HG02938 (cell line): ENCODE measurements at regions not wholly inside any gene's neighbourhood (a gene's known extent, or its start where the extent isn't known, plus 50 kb on each side); places are given as distances from the start of the nearest gene placed in this dataset.

Experiments
- ATAC-seq: cut with Tn5 transposase; IDR thresholded peaks from one replicate; pipeline ENCODE4 v1.9.1; 2021; ENCODE audit warnings: mild to moderate bottlenecking, moderate library complexity; ENCODE audit not compliant: unreplicated experiment

GRCh38 chr5:164555809-164556208 is 1050.4 kb downstream of the MAT2B start:
- no peak for ATAC-seq

- no peak for ATAC-seq
Observed at GRCh38 chr5:164560216-164560615, 1054.8 kb downstream of the MAT2B start.

DNA sequence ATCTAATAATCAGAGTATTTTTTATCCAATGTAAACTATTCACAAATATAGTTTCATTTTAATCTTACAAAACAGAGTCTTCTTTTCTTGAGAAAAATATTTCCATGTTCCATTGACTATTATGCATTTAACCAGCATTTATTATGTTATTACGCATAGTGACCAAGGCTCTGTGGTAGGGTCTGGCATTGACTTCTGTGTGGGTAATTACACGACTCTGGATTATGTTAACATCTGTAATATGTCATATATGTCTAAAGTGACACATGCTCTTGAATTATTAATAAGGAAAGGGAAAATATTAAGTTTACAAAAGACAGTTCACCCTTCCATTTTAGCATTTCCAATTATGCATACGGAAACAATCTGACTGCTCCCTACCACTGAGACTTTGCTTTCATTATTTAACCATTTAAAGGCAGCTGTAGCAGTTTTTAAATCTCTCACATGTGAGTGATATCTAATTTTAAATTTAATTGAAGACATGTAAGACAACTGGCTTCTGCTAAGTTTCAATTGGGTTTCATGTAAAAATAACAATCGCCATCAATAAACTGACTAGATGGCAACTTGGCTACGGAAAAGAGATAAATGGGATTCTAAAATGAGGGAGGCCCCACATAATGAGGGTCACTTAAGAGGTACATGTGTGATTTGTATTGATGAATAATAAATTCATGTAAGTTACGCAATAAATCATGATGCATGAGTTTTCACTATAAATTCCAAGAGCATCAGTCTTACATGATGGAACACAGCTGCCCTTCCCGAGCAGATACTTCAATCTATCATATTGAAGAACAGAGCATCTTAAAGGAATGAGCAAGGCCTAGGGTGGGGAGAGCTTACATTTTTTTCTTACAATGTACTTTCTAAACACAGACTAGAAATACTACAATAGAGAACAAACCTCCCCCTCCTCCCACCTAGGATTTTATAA is 1056.8 kb downstream of the MAT2B start:
- no peak for ATAC-seq

- no peak for ATAC-seq
Observed at GRCh38 chr5:164563370-164563769, 1058.0 kb downstream of the MAT2B start.

DNA sequence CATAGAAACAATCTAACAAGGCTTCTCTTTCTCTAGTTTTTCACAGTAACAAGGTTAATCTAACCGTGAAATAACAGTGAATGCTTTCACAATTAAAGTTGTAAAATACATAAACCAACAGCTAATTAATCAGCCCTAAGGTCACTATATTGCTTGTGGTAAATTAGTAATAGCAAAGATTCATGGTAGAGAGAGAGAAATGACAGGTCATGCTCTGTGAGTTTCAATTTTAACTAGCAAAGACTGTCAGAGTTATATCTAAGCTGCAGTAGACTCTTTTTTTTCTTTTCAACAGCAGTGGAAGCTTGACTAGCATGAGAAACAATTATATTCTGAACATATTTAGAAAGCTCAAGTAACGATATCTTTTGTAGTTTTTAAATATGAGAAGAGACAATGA is 1068.0 kb downstream of the MAT2B start:
- ATAC-seq, result no peak

GRCh38 chr5:164577201-164577600 is 1071.8 kb downstream of the MAT2B start:
- ATAC-seq, result no peak

DNA sequence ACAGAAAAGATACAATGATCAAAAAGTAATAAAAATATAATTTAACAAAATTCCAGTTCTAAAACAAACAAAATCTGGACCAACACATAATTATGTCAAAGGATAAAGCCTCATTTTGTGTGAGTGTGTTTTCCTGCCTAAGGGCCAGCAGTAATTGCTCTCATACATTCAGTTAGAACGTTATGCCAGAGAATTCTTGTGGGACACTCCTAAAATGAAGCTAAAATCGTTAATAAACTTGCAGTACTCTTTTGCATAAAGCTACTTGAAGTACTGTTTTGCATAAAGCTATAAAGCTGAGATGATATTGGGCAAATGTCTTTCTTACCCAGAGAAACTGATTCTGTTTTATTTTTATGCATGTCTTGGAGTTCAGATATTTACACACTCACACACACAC is 1072.3 kb downstream of the MAT2B start:
- ATAC-seq, result no peak

DNA sequence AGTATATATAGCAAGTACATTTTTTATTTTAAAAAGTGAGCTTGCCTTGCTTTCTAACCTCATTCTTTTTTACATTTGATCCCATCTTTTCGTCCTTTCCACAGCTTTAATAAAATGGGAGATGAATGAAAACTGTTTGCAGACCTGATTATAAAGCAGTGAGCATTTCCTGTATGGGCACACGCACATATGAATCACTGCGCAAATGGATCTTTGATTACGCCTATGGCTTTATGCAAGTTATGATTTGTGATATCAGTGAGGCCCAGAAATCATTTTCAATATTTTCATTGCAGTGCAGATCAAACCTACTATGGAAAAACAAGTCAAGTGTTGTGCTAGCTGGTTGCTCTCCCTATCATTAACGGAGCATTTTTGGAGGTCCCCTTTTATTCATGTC is 1073.0 kb downstream of the MAT2B start:
- ATAC-seq, result no peak

GRCh38 chr5:164578911-164579310 is 1073.5 kb downstream of the MAT2B start:
- ATAC-seq, result no peak

DNA sequence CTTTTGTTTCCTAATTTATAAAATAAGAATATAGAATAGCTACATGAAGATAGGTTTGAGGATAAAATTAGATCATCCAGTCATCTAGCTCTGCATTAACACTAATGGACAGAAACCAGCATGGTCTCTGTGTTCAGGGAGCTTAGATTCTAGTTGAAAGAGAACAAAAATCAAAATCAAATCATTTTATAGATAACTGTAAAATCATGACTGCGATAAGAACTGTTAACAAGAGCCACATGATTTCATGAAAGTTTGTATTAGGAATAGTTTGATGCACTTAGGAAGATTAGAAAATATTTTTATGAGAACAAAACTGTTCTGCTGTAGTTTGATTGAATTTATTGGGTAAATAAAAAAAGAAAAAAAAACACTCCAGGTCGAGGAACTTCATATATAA is 1074.7 kb downstream of the MAT2B start:
- ATAC-seq, result no peak

DNA sequence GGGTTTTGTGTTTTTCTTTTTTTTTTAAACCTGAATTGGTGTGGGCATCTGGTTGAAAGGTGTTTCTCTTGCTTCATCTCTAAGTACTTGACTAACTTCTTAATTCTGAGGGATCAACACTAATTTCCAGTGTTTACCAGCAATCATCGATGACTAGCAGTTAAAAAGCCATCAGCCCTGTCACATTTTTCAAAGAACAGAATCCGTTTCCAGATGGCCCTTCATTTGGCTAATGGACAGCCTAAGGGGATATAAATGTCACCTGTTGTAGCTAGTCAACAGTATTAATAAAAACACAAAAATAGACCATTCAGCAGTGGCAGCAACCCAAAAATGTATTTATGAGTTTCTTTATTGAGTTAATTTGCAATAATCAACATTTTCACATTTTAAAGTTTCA is 1076.5 kb downstream of the MAT2B start:
- no peak for ATAC-seq

- no peak for ATAC-seq
Observed at GRCh38 chr5:164593982-164594381, 1088.6 kb downstream of the MAT2B start.

GRCh38 chr5:164597293-164597900 is 1092.0 kb downstream of the MAT2B start:
- ATAC-seq, result peak; percentile 82

DNA sequence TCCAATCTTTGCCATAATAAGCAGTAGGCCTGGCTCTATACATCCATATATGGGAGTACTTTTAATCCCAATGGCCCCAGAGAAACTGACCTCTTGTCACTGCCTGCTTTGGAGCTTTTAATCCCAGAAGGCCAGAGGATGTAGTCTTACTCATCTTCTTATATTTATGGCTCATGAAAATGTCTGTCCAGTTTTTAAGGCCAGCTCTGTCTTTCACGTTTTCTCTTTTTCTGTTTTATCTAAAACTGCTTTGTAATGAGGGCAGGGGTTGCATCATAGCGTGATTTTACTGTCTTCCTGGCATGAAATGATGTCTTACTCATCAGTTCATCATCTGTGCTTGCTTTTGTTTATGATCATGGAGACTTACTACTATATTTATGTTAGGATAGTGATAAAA is 1094.9 kb downstream of the MAT2B start:
- no peak for ATAC-seq

DNA sequence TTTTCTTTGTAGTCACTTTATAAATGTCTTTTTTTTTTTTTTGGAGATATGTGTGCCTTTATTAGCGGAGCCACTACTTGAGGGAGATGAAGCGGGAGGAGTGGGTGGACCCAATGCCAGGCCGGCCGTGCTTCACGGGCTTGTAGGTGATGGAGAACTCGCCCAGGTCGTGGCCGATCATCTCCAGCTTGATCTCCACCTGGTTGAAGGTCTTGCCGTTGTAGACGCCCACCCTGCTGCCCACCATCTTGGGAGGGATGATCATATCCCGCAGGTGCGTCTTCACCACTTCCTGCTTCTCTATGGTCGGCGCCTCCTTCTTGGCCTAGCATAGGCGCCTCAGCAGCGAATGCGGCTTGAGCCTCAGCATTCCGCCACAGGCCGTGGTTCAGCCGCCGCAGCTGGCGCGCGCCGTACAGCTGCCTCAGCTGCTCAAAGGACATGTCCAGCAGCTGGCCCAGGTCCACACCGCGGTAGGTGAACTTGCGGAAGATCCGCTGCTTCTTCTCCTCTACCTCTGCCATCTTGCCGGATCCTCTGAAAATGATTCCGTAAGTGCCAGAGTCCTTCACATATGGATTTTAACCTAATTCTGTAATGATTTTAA is 1095.6 kb downstream of the MAT2B start:
- no peak for ATAC-seq

GRCh38 chr5:164608507-164608906 is 1103.1 kb downstream of the MAT2B start:
- ATAC-seq, result no peak

DNA sequence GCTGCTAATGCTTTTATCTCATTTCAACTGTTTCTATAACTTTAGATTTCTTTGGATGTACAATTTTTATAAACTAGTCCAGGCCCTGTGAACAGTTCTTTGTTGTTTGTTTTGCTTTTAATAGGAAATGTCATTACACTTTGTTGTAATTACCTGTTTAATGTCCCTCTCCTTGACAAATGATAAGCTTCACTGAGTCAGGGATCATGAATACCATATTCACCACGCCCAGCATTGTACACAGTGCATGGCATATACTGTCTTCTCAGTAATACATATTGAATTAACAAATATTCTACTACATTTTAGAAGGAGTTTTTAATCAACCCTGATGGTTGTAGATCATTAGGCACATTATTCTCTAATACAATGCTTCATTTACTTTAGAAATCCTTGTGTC is 1105.0 kb downstream of the MAT2B start:
- ATAC-seq, result no peak

DNA sequence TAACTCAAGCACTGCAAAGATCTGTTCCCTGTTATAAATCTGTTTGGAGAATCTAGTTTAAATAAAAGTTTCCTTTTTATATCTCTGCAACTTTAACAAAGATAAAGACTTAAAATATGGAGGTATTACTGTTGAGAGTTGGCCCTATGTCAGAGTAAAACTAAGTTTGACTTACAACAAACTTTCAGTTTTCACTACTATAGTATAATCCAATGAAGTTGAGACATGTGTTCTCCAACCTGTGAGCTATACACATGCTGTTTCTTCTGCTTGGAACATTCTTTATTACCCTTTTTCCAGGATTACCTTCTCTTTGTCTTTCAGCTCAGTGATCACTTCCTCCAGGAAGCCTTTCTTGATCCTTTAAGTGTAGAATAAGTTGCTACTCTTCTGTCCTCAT is 1109.3 kb downstream of the MAT2B start:
- ATAC-seq, result no peak

- no peak for ATAC-seq
Observed at GRCh38 chr5:164617290-164617689, 1111.9 kb downstream of the MAT2B start.

DNA sequence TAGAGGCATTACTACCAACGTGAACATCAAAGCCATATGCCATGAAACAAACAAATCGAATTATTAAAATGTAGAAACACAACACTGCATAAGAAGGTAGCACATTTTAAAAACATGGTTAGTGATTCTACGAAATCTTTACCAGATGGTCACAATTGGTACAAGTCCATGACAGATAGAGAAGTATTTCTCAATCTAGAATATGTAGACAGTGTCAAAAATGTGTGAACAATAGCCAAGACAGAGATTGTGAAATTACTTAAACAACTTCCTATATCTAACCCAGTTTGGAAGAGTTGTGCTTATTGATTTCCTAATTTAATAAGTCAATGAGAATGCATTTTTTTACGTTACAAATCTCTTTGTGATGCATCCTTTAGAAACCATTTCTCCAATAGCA is 1121.6 kb downstream of the MAT2B start:
- no peak for ATAC-seq

DNA sequence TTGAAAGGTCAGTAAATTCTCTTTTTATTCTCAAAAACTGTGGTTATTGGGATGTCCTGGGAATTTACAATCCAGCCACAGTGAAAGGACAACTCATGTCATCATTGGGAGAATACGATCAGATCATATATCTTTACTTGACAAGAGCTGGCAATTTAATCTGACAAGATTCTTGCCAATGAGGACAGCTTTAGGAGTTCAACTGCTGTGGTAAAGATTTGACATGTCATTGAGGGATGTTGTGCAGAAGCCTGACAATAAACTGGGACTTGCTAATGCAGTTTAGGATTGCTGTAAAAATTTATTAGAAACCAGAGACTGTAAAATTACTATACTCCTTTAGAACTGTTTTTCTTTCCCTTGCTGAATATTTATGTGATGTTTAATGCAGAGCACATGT is 1131.0 kb downstream of the MAT2B start:
- ATAC-seq, result no peak

- no peak for ATAC-seq
Observed at GRCh38 chr5:164637931-164638521, 1132.6 kb downstream of the MAT2B start.
